Lower leg skin (tissue), 3 donors: ENCODE measurements at regions not wholly inside any gene's neighbourhood (a gene's known extent, or its start where the extent isn't known, plus 50 kb on each side); places are given as distances from the start of the nearest gene placed in this dataset.

Source experiments
- CTCF ChIP-seq, 3 donors: fragments of 450-650 bp; IDR thresholded peaks; one replicate each; pipeline ENCODE4 v1.5.1; 2016; ENCODE audit warnings: antibody characterized with exemption in 3 of 3, mild to moderate bottlenecking in 3 of 3, moderate library complexity in 2 of 3
- POLR2A ChIP-seq, 2 donors: fragments of 450-650 bp; IDR thresholded peaks; one replicate each; pipeline ENCODE4 v1.6.1; 2016 to 2017; ENCODE audit warnings: antibody characterized with exemption in 2 of 2, mild to moderate bottlenecking in 1 of 2, moderate library complexity in 1 of 2

GRCh38 chr4:137614491-137614890 is 82.2 kb upstream of the PCDH18 start:
- no peak for TF ChIP-seq CTCF (IDR thresholded peaks at IDR 0.05)
- TF ChIP-seq POLR2A (IDR thresholded peaks at IDR 0.05) = no peak
